ACHN (cell line): ENCODE measurements at regions not wholly inside any gene's neighbourhood (a gene's known extent, or its start where the extent isn't known, plus 50 kb on each side); places are given as distances from the start of the nearest gene placed in this dataset.
"Not testable (repeated sequence)": the region's sequence is repeated elsewhere in the genome, so short reads cannot be mapped to it uniquely, and the experiment has no call there.

Source experiments
- DNase-seq: peaks from one replicate; pipeline ENCODE4 v3.0.0-alpha.2; 2015
- in situ Hi-C: cut with HindIII; loops from 2 replicates; pipeline ENCODE4 v1.10.0; 2017; ENCODE audit warnings: low sequenced_read_pairs, low pct_ligation_motif_present, low pct_unique_long_range_greater_than_20kb

DNA sequence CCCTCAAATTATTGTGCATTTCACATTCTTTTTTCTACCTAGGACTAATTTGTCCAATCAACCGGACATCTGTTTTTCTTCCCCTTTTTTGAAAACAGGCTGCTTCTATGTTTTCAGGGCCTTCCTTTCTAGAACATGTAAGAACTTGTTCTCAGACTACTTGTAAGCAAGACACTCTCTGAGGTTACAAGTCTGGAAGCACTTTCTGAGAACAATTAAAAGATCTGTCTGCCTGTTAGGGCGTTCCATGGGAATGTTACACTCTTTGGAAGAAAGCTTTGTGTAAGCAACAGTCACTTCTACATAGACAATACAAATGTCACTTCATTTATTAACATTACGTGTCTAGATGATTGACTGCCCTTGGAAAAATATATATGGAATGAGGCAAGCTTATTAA, 50.9 kb upstream of the HSPB3 start:
- no peak for DNase-seq
- in situ Hi-C loops: no loop called here

DNA sequence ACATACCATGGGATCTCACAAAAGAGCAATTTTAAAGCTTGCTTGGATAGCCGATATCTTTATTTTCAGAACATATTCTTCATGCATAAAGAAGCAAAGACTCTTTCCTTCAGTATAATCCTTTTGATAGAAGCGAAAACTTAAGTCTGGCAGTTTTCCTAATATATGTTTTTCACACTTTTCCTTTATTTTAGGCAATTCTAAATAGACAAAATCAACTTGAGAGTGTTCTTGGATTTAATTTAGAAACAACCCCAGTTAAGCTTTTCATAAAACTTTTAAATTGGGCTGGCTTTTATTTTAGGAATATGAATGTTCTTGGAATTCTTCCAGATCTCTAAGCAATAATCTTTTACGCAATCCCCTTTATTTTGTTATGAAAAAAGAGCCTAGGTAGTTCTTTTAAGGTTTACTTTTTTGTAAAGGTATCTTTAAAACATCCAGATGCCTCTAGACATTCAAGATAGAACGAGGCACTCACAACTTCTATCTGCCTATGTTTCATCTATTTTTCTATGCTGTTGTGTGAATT, 51.5 kb upstream of the HSPB3 start:
- in situ Hi-C loops: no loop called here
- no peak for DNase-seq

DNA sequence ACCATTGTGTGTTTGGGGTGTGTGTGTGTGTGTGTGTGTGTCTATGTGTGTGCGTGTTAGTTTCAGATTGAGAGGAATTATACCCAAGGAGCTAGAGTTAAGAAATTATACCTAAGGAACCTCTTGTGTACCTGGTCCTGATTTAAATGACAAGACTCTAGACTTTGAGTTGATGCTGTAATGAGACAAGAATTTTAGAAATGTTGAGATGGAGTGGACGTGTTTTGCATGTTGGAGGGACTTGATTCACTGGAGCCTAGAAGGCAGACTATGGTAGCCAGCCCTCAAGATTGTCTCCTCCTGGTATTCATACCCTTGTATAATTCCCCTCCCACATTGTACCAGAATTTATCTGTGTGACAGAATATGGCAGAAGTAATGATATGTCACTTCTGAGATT, 52.4 kb upstream of the HSPB3 start:
- no peak for DNase-seq
- in situ Hi-C loops: no loop called here

DNA sequence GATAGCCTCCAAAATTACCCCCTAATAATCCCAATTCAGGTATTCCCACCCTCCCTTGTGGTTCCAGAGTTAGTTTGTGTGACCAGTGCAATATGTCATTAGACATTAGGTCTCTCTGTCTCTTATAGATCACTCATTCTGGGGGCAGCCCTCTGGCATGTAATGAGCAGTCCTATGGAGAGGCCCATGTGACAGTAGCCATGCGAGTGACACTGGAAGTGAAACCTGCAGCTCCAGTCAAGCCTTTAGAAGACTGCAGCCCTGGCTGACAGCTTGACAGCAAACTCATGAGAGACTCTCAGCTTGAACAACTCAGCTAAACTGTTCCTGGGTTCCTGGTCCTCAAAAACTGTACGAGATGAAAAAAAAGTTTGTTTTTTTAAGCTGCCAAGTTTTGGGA, 54.0 kb upstream of the HSPB3 start:
- in situ Hi-C loops: no loop called here

DNA sequence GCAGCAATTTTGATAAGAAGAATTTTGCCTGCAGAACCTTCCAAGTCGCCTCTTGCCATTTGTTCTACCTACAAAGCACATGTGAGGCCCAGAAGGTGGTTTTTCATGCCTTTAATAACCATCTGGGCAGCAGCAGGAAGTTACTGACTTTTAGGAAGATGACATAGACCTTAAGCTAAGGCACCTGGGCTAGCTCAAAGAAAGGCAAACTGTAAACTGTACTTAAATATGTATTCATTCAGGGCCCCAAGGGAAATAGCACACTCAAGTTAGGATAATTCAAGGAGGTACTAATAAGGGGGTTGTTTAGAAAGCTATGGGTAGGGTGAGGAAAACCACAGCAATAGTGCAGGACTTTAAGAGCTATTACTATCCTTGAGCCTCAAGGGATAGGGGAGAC, 57.3 kb upstream of the HSPB3 start:
- no peak for DNase-seq
- in situ Hi-C loops: no loop called here

More for the DNA sequence above, 54.0 kb upstream of the HSPB3 start:
- DNase-seq: no peak

DNA sequence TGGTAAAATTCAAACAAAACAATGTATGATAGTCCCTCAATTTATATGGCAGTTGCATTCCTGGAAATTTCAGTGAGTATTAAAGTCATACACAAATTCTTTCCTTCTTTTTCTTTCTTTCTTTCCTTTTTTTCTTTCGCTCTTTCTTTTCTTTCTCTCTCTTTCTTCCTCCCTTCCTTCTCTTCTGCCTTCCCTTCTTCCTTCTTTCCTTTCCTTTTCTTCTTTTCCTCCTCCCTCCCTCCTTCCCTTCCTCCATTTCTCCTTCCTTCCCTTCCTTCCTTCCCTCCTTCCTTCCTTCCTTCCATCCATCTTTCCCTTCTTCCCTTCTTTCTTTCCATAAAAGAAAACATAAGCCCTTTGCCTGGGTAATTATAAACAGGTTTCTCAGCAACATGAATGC, 58.1 kb upstream of the HSPB3 start:
- in situ Hi-C loops: no loop called here
- no peak for DNase-seq

DNA sequence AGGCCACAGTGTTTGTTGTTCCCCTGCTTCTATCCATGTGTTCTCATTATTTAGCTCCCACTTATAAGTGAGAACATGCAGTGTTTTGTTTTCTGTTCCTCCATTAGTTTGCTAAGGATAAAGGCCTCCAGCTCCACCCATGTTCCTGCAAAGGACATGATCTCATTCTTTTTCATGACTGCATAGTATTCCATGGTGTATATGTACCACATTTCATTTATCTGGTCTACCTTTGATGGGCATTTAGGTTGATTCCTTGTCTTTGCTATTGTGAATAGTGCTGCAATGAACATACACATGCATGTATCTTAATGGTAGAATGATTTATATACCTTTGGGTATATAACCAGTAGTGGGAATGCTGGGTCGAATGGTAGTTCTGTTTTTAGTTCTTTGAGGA, 62.5 kb upstream of the HSPB3 start:
- DNase-seq, in situ Hi-C loops: not testable (repeated sequence)

DNA sequence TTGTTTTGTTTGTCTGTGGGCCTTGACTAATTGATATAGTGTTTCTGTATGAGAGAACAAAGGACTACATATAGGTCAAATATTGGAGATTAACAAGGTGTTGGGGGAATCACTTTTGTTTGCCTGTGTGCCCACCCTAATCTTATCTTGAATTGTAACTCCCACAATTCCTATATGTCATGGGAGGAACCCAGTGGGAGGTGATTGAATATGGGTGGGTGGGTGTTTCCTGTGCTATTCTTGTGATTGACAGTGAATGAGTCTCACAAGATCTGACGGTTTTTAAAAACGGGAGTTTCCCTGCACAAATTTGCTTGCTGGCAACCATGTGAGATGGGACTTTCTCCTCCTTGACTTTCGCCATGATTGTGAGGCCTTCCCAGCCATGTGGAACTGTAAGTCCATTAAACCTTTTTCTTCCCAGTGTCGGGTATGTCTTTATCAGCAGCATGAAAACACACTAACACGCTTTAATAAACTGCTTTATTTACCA, 64.9 kb upstream of the HSPB3 start:
- no peak for DNase-seq
- in situ Hi-C loops: no loop called here

DNA sequence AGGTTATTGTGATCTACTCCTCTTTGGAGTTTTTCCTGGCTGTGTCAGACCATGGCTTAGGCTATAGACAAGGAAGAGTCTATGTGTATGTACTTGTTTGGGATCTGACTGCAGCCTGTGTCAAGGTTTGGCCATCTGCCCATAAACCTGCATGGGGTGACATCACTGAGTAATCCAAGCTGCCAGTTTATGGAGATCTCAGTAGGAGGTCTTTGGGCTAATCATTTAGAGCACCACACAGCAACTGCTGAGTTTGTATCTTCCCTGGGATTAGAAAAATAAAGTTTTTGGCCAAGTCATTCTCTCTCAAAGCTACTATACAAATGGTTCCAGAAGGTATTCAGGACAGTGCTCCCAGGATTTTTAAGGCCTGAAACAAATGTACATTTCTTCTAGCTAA, 65.5 kb upstream of the HSPB3 start:
- peak; percentile 81 for DNase-seq
- in situ Hi-C loops: no loop called here

DNA sequence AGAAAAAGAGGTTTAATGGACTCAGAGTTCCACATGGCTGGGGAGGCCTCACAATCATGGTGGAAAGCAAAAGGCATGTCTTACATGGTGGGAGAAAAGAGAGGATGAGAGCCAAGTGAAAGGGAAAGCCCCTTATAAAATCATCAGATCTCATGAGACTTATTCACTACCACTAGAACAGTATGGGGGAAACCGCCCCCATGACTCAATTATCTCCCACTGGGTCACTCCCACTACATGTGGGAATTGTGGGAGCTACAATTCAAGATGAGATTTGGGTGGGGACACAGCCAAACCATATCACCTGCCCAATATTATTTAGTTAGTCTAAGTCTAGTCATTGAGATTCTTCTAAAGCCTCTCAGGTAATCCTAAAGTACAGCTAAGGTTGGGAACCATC, 66.1 kb upstream of the HSPB3 start:
- in situ Hi-C loops, DNase-seq: not testable (repeated sequence)

DNA sequence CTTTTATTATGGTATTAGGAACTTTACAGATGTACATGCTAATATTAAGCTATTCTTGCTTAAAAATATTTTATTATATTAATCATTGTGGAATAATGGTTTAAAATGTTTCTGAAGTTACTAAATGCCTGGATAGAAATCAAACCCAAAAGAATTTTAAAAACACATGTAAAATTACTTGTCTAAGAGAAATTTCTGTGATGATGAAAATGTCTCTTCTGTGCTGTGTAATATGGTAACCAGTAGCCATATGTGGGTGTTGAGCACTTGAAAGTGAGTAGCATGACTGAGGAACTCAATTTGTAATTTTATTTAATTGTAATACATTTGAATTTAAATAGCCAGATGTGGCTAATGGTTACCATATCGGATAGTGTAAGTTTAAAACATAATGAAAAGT, 66.7 kb upstream of the HSPB3 start:
- in situ Hi-C loops: no loop called here
- DNase-seq: no peak

DNA sequence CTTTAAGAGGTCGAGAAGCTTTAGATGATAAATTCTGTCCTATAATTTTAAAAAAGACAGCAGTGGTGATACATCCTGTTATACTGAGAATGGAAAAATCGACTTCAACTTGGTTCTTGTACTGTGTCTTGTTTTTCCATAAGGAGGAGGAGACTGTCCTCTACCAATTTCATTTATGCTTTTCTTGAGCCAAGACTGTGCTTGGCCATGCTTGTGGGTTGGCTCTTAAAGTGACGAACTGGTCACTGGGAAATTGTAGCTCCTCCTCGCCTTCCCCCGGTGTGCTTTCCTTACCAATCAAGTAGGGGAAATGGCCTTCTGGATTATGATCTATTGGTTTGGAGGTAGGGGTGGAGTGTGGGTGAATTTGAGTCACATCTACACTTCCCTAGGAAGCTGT, 67.1 kb upstream of the HSPB3 start:
- no peak for DNase-seq
- in situ Hi-C loops: no loop called here

DNA sequence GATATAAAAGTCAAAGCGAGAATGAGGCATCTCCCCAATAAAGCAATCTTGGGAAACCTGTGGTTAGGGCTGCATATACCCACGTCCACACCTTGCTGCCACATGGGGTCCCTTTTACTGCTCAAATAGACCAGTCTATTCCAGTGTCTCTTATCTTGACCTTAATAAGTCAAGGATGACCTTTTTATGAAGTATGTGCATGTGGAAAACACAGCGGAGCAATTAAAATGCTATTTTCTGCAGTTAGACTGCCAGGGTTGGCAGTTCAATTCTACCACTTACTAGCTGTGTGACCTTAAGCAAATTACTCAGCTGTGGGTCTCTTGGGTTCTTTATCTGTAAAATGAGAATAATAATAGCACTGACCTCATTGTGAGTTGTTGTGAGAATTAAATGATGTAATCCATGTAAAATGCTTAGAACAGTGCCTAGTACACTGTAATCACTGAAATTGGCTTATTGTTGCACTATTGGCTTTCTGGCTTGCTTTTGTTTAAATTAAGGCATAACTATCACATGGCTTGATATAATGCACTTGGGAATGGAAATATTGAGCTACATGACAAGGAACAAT, 67.8 kb upstream of the HSPB3 start:
- in situ Hi-C loops: no loop called here
- no peak for DNase-seq

DNA sequence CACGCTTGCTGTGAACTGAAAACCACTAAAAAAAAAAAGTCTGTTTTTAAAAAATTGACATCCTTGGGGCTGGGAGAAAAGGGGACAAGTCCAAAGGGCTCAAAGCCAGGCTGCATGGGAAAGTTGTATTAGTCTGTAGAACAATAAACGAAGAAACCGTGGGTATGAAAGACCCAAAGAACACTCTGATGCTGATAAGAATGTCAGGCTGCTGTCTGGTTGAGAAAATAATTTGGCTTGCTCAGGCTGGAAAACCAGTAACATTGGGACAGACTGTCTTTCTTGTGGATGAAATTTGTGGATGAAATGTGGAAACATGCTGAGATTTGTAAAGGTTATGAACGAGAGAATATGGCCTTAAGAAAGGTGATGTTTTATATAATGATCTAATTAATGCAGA, 68.5 kb upstream of the HSPB3 start:
- no peak for DNase-seq

DNA sequence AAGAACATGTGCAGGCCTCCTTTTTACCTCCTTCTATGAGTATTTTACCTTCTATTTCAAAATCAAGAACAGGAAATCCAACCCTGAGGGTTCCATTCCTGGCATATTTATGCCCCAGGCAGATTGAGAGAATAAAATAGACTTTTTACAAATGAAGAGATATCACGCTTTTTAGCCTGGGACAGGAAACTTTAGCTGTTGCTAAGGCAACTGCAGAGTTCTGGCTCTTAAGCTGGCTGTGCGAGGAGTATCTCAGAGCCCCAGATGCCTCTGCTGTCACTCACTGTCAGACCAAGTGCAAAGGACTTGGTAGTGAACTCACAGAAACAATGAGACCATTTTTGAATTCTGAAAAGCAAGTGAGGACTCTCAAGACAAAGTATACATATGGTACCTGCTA, 69.5 kb upstream of the HSPB3 start:
- DNase-seq: no peak
- in situ Hi-C loops: no loop called here

More for the DNA sequence above, 68.5 kb upstream of the HSPB3 start:
- in situ Hi-C loops: no loop called here

DNA sequence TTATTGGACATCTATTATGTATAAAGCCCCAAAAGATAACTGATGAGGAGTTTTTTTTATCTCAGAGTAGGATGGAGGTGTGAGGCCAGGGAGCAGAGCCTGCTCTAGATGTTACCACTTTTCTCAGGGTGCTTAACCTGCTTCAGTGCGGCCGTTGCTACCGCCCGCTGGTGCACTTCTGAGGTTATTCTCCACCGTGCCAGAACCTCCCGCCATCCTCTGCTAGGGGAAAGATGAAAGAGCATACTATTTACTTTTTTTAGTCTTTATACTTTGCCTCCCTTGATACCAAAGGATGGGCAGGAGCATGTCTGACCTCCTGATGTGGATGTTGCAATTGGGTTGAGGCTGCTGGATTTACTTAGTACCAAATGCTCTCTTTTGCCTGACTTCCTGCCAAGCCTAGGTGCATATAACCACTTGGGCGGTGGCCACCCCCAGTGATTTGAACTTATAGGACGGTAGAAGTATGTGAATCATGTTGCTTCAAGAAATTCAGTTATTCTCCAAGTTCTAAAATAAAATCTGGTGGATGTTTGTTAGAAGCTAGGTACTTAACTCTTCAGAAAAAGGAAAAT, 71.1 kb upstream of the HSPB3 start:
- in situ Hi-C loops: no loop called here
- no peak for DNase-seq

DNA sequence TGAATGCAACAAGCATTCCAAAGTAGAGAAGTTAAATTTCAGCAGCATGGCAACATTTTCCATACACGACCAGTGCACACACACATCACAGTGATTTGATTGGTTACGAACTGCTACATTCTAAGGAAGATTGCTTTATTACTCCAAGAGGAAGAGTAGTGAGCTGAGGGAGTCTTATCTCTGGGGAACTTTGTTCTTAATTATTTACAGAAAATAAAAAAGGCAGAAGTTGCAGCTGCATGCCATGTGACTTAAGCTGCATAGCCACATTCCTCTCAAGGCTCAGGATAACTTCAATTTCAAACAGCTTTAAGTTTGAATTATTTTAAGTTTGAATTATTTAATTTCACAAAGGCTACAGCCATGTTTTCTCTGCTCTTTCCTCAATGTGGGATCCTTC, 71.6 kb upstream of the HSPB3 start:
- in situ Hi-C loops: no loop called here
- no peak for DNase-seq

DNA sequence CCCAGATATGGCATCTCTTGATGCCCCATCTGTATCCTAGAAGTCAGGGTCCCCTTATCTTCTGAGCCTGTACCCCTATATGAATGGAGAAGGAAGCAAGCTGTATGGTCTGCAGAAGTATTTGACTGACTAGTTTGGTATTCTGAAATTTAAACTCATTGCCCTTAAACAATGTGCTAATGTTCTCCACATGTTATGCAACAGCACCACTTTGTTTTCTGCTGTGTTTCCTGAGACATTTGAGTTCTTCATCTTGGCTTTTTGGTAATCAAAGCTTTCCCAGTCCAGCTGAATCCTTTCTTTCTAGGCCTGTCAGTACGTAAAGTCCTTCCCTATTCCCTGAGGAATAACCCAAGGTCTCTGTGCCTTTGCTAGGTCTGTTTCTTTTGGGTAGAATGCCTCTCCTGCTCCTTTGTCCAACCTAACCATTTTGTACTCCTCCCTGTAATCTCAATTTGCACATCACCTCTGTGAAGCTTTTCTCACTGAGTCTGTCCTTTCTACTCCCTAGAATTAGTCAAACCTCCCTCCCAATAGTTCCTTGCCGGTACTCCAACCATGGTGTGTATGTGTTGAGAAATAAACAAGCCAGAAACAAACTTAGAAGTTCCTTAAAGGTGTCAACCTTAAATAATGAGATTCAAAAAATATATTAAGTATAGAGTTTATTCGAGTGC, 72.1 kb upstream of the HSPB3 start:
- in situ Hi-C loops: no loop called here
- DNase-seq: no peak

DNA sequence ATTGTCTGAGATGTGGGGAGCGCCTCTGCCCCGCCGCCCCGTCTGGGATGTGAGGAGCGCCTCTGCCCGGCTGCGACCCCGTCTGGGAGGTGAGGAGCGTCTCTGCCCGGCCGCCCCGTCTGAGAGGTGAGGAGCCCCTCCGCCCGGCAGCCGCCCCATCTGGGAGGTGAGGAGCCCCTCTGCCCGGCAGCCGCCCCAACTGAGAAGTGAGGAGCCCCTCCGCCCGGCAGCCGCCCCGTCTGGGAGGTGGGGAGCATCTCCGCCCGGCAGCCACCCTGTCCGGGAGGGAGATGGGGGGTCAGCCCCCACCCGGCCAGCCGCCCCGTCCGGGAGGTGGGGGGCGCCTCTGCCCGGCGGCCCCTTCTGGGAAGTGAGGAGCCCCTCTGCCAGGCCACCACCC, 70.9 kb upstream of the ARL15 start:
- DNase-seq, in situ Hi-C loops: not testable (repeated sequence)

DNA sequence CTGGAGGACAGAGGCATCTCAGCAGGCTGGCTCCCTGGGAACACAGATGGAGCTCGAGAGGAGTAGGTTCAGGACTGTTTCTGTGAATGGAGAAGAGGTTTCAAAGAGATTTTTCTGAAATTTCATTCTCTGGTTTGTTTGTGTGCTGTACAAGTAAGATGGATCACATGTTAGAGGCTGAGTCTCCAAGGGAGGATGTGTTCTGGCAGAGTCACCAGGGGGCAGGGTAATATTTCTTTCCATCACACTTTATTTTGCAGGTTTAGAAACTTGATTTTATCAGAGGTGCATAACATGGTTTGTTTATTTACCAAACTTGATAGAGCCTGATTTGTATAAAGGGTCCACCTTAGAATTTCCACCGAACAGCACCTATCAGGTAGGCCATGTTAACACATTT, 69.2 kb upstream of the ARL15 start:
- no peak for DNase-seq
- in situ Hi-C loops: no loop called here
